ENCODE measurements at regions not wholly inside any gene's neighbourhood (a gene's known extent, or its start where the extent isn't known, plus 50 kb on each side); places are given as distances from the start of the nearest gene placed in this dataset.

DNA sequence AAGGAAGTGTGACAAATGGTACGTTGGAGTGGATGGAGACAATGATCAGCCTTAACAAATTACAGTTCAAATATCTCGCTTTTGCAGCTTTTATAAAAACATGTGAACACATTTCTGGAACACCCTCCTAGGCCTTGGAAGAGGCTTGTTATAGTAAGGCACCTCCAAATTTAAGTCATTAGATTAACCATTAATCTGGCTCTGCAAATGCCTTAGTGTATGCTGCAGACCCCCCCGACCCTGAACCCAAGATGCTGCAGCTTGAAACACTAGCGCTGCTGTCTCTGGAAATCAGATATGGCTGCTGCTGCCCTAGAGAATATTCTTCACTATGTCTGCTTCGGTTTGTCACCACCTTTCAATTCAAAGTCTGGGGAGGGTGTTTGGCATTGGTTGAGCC, 196.4 kb downstream of the MIS18A start (continued):
- TF ChIP-seq ZNF133 (CRISPR knock-in tag; IDR thresholded peaks at IDR 0.05) (no peak), KLF10 (CRISPR knock-in tag; IDR thresholded peaks at IDR 0.05) (no peak), RBM25 (IDR thresholded peaks at IDR 0.05; ENCODE audit: low read depth, low read length, severe bottlenecking) (no peak)
- TF ChIP-seq, protein P1, sequence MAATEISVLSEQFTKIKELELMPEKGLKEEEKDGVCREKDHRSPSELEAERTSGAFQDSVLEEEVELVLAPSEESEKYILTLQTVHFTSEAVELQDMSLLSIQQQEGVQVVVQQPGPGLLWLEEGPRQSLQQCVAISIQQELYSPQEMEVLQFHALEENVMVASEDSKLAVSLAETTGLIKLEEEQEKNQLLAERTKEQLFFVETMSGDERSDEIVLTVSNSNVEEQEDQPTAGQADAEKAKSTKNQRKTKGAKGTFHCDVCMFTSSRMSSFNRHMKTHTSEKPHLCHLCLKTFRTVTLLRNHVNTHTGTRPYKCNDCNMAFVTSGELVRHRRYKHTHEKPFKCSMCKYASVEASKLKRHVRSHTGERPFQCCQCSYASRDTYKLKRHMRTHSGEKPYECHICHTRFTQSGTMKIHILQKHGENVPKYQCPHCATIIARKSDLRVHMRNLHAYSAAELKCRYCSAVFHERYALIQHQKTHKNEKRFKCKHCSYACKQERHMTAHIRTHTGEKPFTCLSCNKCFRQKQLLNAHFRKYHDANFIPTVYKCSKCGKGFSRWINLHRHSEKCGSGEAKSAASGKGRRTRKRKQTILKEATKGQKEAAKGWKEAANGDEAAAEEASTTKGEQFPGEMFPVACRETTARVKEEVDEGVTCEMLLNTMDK (IDR thresholded peaks at IDR 0.05; ENCODE audit: borderline replicate concordance, insufficient read depth, low read depth, low read length, poor library complexity, severe bottlenecking) = no peak

DNA sequence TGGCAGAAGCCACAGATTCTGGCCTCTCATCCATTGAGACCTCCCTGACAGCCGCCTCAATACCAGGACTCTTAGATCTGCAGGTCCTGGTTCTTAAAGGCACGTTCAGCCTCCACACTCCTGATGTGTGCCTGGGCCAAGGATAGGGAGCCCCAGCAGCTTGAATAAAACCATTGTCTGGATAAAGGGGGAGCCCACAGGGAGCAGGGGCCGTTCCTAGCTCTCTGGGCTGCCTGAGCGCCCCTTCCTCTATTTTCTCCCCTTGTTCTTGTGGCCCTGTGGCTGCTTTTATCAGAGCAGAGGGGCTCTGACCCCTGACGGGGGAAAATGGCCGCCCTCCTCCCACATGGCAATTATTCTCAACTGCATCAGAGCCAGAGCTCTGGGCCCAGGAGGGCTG, 200.8 kb downstream of the HUNK start:
- in situ Hi-C loops (cut with MboI) = no loop called here
- Histone ChIP-seq H3K4me3 (no peak overlapping the region), H3K4me1 (replicated peaks in 1 of 2; ENCODE audit: control insufficient read depth in 2 of 2, insufficient read depth in 2 of 2, low read length in 2 of 2) (peaks cover 6 to 14% of the 10 kb centered on the region in 2 experiments; a peak in 4 of 5 replicates), H2AFZ (ENCODE audit: low read depth, low read length) (no peak overlapping the region), H3K27ac (ENCODE audit: extremely low read depth, low read depth, low read length) (no peak overlapping the region), H3K9me3 (replicated peaks; ENCODE audit: control insufficient read depth, insufficient read depth, low read depth, low read length) (no peaks in the 10 kb centered on the region), H3K27me3 (ENCODE audit: control insufficient read depth in 2 of 2, insufficient read depth in 2 of 2, low read length in 2 of 2) (peaks cover 25 to 35% of the 10 kb centered on the region in 2 experiments), H3K79me2 (ENCODE audit: control insufficient read depth, insufficient read depth, low read length) (no peaks in the 10 kb centered on the region), H3K4me2 (ENCODE audit: insufficient read depth, low read length) (no peak overlapping the region), H3K9me1 (ENCODE audit: control insufficient read depth, insufficient read depth, low read length) (no peaks in the 10 kb centered on the region), H3K36me3 (ENCODE audit: control insufficient read depth, insufficient read depth, low read length) (no peaks in the 10 kb centered on the region), H4K20me1 (replicated peaks; ENCODE audit: control insufficient read depth, insufficient read depth, low read length) (no peaks in the 10 kb centered on the region), H3K9ac (ENCODE audit: insufficient read depth in 1 of 2, low read depth in 2 of 2, low read length in 2 of 2) (no peak overlapping the region)
- TF ChIP-seq, protein P2, sequence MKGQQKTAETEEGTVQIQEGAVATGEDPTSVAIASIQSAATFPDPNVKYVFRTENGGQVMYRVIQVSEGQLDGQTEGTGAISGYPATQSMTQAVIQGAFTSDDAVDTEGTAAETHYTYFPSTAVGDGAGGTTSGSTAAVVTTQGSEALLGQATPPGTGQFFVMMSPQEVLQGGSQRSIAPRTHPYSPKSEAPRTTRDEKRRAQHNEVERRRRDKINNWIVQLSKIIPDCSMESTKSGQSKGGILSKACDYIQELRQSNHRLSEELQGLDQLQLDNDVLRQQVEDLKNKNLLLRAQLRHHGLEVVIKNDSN (CRISPR knock-in tag; IDR thresholded peaks at IDR 0.05) = no peak
- TF ChIP-seq, protein P3, sequence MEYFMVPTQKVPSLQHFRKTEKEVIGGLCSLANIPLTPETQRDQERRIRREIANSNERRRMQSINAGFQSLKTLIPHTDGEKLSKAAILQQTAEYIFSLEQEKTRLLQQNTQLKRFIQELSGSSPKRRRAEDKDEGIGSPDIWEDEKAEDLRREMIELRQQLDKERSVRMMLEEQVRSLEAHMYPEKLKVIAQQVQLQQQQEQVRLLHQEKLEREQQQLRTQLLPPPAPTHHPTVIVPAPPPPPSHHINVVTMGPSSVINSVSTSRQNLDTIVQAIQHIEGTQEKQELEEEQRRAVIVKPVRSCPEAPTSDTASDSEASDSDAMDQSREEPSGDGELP (CRISPR knock-in tag; IDR thresholded peaks at IDR 0.05; ENCODE audit: borderline replicate concordance) = no peak
- TF ChIP-seq ZNF263 (CRISPR knock-in tag; IDR thresholded peaks at IDR 0.05; ENCODE audit: borderline replicate concordance) (no peak), SRSF1 (IDR thresholded peaks at IDR 0.05; ENCODE audit: low read depth, low read length) (no peak)
- TF ChIP-seq, protein P4, sequence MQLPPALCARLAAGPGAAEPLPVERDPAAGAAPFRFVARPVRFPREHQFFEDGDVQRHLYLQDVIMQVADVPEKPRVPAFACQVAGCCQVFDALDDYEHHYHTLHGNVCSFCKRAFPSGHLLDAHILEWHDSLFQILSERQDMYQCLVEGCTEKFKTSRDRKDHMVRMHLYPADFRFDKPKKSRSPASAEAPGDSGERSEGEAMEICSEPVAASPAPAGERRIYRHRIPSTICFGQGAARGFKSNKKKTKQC (CRISPR knock-in tag; IDR thresholded peaks at IDR 0.05) = no peak
- no peak for ATAC-seq
- FAIRE-seq = no peak
- DNase-seq (ENCODE audit: extremely low read depth in 1 of 4, low spot score in 3 of 4) = no peak
- intact Hi-C loops (cut with micrococcal nuclease) = no loop called here
- CTCF ChIA-PET (ENCODE audit: low intra/inter-chr PET ratio) = no interaction called here
- 2% methylated on average over 6 of the region's 6 CpGs for WGBS (ENCODE audit: insufficient coverage, low coverage, missing lambda C conversion rate)
- no TSS peak for BruUV-seq (replicated peaks)
- POLR2A ChIA-PET = interaction anchor here (1.3 kb wide), 1 partner anchor 18 kb away, joined by 3 read pairs; no protein-coding TSS in a partner anchor
